GM12878 (cell line): ENCODE measurements at regions not wholly inside any gene's neighbourhood (a gene's known extent, or its start where the extent isn't known, plus 50 kb on each side); places are given as distances from the start of the nearest gene placed in this dataset.

Experiments used
- NR2C2 ChIP-seq: IDR thresholded peaks from 2 replicates; pipeline ENCODE4 v1.6.1; 2011; ENCODE audit warnings: borderline replicate concordance, low read depth; ENCODE audit not compliant: control insufficient read depth, insufficient read length
- TF ChIP-seq, protein P1 (sequence below): IDR thresholded peaks from 2 replicates; pipeline ENCODE4 v1.6.1; 2012; ENCODE audit warnings: low read depth, low read length, improper control_type of control experiment
- TF ChIP-seq, protein P2 (sequence below): IDR thresholded peaks from 2 replicates; pipeline ENCODE4 v1.6.1; 2012; ENCODE audit warnings: low read depth, low read length, improper control_type of control experiment

DNA sequence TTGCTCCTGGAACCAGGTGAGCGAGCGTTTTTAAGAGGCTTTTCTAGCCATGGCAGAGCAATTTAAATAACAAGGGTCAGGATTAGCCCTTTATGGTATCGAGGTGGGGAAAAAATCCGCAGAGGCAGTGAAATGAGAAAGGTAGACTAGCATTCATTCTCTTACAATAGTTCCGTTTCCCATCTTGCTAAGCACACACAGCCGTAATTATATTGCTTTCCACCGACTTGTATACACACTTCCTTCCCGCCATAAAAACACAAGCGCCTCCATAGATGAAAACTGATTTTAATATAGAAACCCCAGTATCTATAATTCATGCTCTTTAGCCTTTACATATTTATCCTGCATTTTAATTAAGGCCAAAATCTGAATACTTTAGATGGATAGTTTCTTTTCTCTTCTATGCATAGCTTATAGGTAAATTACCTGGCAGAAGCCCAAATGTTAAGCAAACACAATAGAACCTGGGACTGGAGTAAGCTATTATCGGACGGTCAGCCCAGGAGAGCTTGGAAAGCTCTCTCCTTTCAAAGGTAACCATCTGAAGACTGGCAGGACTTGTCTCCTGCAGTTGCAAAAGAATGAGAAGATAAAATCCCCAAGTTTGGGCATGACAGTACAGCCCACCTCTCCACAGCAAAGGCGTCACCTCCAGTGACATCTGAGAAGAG is 90.9 kb upstream of the MC3R start:
- TF ChIP-seq, protein P1, sequence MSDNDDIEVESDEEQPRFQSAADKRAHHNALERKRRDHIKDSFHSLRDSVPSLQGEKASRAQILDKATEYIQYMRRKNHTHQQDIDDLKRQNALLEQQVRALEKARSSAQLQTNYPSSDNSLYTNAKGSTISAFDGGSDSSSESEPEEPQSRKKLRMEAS, result no peak
- no peak for TF ChIP-seq NR2C2
- TF ChIP-seq, protein P2, sequence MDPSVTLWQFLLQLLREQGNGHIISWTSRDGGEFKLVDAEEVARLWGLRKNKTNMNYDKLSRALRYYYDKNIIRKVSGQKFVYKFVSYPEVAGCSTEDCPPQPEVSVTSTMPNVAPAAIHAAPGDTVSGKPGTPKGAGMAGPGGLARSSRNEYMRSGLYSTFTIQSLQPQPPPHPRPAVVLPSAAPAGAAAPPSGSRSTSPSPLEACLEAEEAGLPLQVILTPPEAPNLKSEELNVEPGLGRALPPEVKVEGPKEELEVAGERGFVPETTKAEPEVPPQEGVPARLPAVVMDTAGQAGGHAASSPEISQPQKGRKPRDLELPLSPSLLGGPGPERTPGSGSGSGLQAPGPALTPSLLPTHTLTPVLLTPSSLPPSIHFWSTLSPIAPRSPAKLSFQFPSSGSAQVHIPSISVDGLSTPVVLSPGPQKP, result no peak
